Eye (tissue), 1 donor: ENCODE measurements at regions not wholly inside any gene's neighbourhood (a gene's known extent, or its start where the extent isn't known, plus 50 kb on each side); places are given as distances from the start of the nearest gene placed in this dataset.
A peak's percentile ranks its signal among the peaks of the same experiment; 100 is the strongest.
"Not testable (repeated sequence)": the region's sequence is repeated elsewhere in the genome, so short reads cannot be mapped to it uniquely, and the experiment has no call there.

Experiments
- DNase-seq: peaks from one replicate; pipeline ENCODE4 v3.0.0-alpha.2; 2015

DNA sequence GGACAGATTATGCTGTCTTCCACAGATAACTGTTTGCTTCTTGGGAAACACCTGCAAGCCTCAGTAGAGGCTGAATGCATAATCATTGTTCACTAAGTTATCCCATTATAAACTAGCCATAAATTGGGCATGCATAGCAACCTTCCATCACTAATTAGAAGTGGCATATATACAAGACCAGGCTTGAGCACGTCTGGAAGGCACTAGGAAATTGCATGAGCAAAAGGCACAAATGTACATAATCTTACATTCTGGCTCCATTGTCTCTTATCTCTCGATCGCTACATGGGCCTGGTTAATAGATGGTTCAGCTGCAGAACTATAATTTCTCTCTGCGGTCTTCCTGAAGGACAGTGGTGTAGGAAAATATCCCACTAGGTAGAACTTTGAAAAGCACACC, 679.2 kb downstream of the RPL10L start:
- DNase-seq: peak; percentile 48

DNA sequence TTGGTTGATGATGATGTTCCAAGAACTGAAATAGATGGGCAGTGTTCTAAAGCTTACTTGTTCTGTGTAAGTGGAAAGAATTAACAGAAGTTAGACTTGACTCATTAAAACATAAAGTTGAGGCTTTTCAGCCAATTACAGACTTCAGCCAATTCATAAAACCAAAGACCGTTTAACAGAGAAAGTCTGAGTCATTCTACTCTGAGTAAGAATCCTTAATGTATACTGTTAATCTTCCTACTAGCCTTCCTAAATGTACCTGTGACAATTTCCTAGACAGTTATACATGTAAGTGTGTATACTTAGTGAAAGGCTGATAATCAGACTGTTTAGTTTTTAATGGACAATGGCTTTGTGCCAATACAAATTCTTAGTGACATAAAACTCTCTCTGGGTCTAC, 681.0 kb downstream of the RPL10L start:
- DNase-seq: no peak

- DNase-seq: no peak
Measured at GRCh38 chr14:45968037-45968436, 683.5 kb downstream of the RPL10L start.

DNA sequence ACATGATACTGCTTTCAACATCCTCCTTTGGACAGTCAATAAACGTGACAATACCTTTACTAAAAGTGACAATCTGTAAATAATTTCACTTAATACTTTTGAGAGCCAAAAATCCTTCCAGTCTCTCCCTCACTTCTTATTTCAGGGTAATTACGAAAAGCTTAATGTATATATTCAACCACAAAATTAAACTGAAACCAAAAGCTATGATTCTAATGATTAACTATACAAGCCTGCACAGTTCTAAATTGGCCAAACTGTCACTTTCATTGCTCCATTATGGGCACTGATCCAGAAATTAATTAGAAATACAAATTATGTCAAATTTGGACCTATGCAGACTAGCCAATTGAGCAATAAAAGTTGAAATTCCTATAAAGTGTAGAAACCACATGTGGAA, 696.5 kb upstream of the MIS18BP1 start:
- DNase-seq: no peak

- DNase-seq: no peak
Measured at GRCh38 chr14:45947830-45948229, 694.8 kb upstream of the MIS18BP1 start.

DNA sequence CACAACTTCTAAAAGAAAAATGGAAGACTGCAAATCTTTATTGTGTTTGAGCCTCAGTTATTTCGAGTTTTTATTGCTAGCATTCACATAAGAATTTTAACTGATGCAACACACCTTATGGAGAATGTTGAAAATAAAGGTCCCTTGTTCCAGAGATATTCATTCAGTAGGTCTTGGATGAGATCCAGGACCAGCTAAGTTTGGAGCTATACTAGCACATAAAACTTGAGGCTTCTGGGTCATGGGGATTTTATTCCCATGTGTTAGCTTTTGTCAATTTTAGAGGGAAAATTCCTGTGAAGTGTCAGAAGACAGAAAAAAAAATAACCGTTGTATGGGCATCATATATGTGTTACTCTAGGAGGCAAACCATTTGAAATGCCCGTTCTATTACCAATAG, 693.2 kb upstream of the MIS18BP1 start:
- no peak for DNase-seq

DNA sequence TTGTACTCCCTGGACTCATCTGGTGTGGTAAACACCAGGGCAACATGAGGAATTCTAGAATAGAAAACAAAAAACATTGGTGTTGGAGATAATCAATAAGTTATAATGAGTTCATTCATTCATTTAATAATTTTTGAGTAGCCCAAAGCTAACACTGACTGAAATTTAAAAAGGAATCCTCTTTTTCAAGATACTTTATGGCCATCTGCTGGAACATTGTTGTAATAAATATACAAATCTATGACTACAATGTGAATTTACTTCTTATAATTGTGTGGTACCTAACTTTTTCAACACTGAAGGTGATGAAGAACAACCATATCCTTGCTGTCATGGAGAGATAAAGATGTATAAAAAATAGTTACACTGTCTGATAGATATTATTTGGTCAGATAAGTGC, 687.3 kb upstream of the MIS18BP1 start:
- no peak for DNase-seq

DNA sequence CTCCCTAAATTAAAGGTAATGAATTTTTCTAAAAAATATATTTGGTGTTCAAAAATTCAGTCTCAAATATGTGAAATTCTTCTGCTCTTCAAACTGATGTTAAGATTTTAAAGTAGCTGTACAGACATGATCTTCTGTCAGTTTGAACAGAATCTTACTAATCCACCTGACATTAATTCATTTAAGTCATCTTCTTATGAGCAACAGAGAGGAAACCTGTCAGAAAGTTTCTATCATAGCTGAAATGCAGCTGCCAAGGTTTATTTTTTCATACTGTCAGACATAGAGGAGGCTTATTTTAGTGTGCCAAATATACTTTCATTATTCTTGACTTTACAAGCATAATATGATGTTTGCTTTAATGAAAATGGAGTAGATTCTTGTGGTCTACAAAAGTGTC, 686.6 kb upstream of the MIS18BP1 start:
- peak; percentile 7 for DNase-seq

GRCh38 chr14:45919995-45920394, 667.0 kb upstream of the MIS18BP1 start:
- DNase-seq: not testable (repeated sequence)

- DNase-seq: peak; percentile 13
Measured at GRCh38 chr14:45916340-45916953, 663.4 kb upstream of the MIS18BP1 start.

DNA sequence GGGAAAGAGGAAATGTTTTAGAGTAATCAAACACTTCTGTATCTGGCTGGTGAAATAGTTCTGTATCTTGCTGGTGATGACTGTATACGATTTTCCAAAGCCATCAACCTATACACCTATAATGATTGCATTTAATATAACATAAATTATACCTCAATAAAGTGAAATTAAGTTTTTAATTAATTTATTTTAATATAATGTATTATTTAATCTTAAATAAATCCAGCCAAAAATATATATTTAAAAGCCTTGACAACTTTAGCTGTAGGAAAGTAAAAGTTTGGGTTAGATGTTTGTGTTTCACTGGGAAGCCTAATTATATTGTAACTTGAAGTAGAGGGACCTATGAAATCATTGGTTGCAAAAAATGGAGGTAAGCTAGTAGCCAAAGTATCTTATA, 654.8 kb upstream of the MIS18BP1 start:
- DNase-seq: no peak

DNA sequence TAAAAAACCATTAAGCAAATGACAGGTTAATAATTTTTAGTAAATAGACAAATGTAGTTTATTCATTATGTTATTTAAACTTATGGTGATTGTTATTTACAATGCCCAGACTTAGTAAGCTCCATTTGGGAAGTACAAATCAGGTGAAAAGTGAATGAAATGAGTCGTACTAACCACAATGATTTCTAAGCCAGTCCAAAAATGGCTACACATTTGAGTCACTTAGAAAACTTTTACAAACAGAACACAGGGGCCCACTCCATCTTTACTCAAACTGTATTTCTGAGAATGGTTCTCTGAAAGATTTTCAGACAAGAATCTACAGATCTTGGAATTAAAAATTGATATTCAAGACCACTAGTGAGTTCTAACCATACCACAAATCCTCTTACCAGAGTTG, 653.3 kb upstream of the MIS18BP1 start:
- DNase-seq: no peak

DNA sequence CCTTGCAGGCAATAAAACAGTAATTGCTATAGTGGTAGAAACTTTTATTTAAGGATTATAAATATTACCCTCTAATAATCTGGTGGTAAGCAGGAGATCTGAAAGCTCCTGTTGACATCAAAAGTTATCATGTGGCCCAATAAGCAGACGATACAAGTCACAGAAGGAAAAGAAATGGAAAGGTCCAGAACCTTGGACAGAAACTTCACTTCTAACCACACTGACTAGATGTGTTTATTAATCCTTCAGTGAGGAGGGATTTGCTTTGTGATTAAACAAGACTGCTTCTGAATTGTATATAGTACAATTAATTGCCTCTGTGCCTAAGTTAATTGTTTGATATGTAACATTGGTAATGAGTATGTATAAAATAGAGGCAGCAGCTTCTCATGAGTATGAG, 652.7 kb upstream of the MIS18BP1 start:
- DNase-seq: no peak

DNA sequence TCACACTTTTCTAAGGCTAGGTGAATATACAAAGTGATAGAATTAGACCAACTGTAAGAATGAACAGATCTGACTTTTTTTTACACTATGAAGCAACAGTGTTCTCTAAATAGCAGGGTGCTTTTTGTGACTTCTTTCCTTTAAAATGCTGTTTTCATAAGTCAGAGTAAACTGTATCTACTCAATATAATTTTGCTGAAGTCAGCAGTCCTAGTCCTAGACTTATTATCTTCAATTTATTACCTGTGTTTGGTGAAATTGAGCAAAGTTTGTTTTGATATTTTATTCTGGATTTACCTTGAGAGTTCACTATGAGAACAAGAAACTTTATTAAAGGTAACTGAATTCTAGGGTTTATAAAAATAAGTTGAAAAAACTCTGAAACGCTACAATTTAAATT, 651.3 kb upstream of the MIS18BP1 start:
- no peak for DNase-seq

- no peak for DNase-seq
Measured at GRCh38 chr14:45902241-45902640, 649.2 kb upstream of the MIS18BP1 start.

DNA sequence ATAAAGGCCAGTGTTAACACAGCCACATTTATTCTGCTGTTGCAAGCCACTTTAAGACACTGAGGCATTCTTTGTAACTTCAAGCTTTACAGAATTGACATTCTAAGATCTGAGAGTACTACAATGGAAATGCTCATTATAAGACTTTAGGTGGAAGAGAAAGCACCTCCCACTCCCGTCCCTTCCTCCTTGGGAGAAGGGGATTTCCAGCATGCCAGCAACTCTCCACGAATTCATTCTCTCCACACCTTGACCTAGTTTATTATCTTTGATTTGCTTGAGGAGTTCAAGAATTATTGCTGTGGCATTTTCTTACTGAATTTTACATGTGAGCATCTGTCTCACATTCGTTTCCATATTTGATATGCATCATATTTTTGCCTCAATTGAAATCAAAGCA, 644.4 kb upstream of the MIS18BP1 start:
- no peak for DNase-seq

GRCh38 chr14:45893127-45893526, 640.1 kb upstream of the MIS18BP1 start:
- DNase-seq: no peak

DNA sequence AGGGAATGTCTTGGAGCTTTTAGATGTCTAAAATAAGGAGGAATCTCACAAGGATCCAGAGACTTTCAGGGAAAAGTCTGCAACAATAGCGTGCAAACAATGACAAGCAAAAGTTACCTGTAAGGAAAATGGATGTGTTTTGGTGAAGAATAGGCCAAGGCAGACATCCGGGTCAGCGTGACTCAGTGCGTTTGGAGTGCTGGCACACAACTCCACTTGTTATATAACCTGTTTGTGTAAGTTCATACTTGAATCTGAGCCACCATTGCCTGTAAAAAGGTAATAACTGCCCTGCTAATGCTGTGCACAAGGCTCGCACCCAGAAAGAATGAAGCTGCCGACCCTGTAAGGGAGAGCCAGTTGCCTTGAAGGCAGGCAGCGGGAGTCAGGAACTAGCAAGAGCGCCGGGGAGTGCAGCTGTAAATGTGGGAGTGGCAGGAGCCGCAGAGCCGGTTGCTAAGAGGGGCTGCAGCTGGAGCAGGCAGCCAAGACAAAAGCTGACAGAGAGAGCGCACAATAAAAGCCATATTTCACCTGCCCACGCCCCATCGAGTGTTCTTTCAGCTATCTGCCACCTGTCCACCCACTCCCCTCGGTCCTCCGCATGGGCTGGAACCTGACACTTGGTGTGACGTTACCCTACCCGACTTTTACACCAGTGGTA, 638.5 kb upstream of the MIS18BP1 start:
- DNase-seq: peak; percentile 48

DNA sequence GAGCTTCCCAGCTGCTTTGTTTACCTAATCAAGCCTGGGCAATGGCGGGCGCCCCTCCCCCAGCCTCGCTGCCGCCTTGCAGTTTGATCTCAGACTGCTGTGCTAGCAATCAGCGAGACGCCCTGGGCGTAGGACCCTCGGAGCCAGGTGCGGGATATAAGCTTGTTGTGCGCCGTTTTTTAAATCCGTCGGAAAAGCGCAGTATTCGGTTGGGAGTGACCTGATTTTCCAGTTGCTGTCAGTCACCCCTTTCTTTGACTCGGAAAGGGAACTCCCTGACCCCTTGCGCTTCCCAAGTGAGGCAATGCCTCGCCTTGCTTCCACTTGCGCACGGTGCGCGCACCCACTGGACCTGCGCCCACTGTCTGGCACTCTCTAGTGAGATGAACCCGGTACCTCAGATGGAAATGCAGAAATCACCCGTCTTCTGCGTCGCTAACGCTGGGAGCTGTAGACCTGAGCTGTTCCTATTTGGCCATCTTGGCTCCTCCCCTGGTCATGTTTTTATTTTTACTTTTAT, 635.8 kb upstream of the MIS18BP1 start:
- not testable (repeated sequence) for DNase-seq

DNA sequence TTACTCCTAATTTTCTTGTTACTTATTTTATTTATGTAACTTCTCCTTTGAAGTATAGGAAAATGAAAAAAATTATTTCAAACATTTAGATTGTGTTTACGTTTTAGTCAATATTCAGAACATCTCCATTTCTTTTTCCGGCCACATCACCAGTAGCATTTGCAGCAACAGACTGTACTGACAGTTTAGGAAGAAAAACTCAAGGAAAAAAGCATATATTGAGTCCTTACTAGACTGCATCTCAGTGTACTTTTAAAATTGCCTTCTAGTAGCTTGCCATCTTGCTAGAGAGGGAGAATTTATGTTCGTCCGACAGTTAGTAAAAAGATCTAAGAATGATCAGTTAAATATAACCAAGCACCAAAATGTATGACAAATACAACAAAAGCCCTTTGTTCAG, 625.0 kb upstream of the MIS18BP1 start:
- DNase-seq: no peak

GRCh38 chr14:45868863-45869262, 615.9 kb upstream of the MIS18BP1 start:
- DNase-seq: no peak

DNA sequence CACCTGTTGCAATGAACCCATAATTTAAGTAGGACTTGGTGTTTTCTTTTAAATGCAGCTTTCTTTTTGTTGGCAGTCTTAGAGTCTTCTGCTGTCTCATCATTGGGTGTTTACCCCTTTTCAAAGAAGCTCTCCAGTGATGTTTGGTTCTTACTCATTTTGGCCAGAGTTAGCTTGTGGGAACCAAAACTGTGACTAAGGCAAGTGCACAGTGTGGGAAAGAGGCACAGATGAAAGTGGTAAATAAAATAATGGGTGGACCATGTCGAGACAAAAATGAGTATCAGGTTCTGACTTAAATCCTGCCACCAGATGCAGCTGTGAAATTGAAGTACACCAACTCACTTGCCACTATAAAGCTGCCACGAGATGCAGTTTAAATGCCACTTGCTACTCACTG, 615.4 kb upstream of the MIS18BP1 start:
- no peak for DNase-seq

- DNase-seq: no peak
Measured at GRCh38 chr14:45867046-45867894, 614.3 kb upstream of the MIS18BP1 start.

DNA sequence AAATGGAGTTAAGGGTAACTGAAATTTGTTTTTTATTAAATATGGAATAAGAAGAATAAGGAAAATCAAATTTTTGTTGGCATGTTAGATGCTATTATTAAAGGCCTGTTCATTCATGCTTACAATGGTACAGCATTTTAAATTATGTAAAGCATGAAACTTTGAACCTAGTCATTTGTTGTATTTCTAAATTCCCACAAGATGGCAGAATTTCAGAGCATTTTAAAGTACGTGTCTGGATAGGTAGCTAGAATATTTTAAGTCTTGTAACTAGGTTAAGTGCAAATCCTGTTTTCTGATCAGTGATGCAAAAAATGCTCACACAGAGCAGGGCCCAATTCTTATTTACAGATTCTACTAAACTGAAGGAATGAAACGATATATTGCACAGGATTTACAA, 585.6 kb upstream of the MIS18BP1 start:
- peak; percentile 40 for DNase-seq
